ENCODE measurements at regions not wholly inside any gene's neighbourhood (a gene's known extent, or its start where the extent isn't known, plus 50 kb on each side); places are given as distances from the start of the nearest gene placed in this dataset.

- Histone ChIP-seq H3K36me3 (ENCODE audit: control insufficient read depth, insufficient read depth, low read length) (no peaks in the 10 kb centered on the region), H3K27ac (ENCODE audit: low read length) (no peak overlapping the region), H3K27me3 (ENCODE audit: control insufficient read depth, insufficient read depth, low read length) (no peaks in the 10 kb centered on the region), H3K4me3 (ENCODE audit: low read depth in 2 of 2, low read length in 2 of 2) (no peak overlapping the region), H3K9me3 (ENCODE audit: control insufficient read depth, insufficient read depth, low read depth, low read length) (no peaks in the 10 kb centered on the region), H3K4me1 (ENCODE audit: control insufficient read depth, insufficient read depth, low read length) (no peaks in the 10 kb centered on the region)
- POLR2A ChIA-PET: no interaction called here
- no TSS peak for BruUV-seq (replicated peaks)
- DNase-seq (ENCODE audit: low read depth, low spot score) (no peak), ATAC-seq (no peak)
- TF ChIP-seq TCF7L2 (IDR thresholded peaks at IDR 0.05; ENCODE audit: low read depth, low read length): no peak
- no peak for TF ChIP-seq REST (IDR thresholded peaks at IDR 0.05; ENCODE audit: insufficient read depth in 1 of 2, low read depth in 2 of 2, low read length in 1 of 2)
- TF ChIP-seq SIN3A (IDR thresholded peaks at IDR 0.05; ENCODE audit: borderline replicate concordance, insufficient read depth, low read depth, low read length): no peak
- TF ChIP-seq CTCF (IDR thresholded peaks at IDR 0.05): no peak
- no peak for TF ChIP-seq POLR2AphosphoS5 (IDR thresholded peaks at IDR 0.05; ENCODE audit: low read depth, low read length)
- in situ Hi-C loops (cut with HindIII; ENCODE audit: low pct_unique_long_range_greater_than_20kb, low sequenced_read_pairs): no loop called here
- CTCF ChIA-PET: no interaction called here
- intact Hi-C loops (cut with micrococcal nuclease; ENCODE audit: unreplicated experiment): no loop called here
Observed at GRCh38 chr13:74576420-74576819, 442.2 kb upstream of the KLF12 start.

GRCh38 chr13:74575729-74576125, 441.5 kb upstream of the KLF12 start:
- Histone ChIP-seq H3K27me3 (ENCODE audit: control insufficient read depth, insufficient read depth, low read length) (no peaks in the 10 kb centered on the region), H3K4me1 (ENCODE audit: control insufficient read depth, insufficient read depth, low read length) (no peaks in the 10 kb centered on the region), H3K4me3 (ENCODE audit: low read depth in 2 of 2, low read length in 2 of 2) (peak overlapping the region in 1 of 2 experiments; percentile 8; a peak in 1 of 4 replicates), H3K36me3 (ENCODE audit: control insufficient read depth, insufficient read depth, low read length) (no peaks in the 10 kb centered on the region), H3K27ac (ENCODE audit: low read length) (no peak overlapping the region), H3K9me3 (ENCODE audit: control insufficient read depth, insufficient read depth, low read depth, low read length) (no peaks in the 10 kb centered on the region)
- in situ Hi-C loops (cut with HindIII; ENCODE audit: low pct_unique_long_range_greater_than_20kb, low sequenced_read_pairs) (no loop called here), intact Hi-C loops (cut with micrococcal nuclease; ENCODE audit: unreplicated experiment) (no loop called here)
- POLR2A ChIA-PET: no interaction called here
- DNase-seq (ENCODE audit: low read depth, low spot score) (no peak), ATAC-seq (no peak)
- CTCF ChIA-PET: no interaction called here
- no peak for TF ChIP-seq CTCF (IDR thresholded peaks at IDR 0.05)
- no peak for TF ChIP-seq REST (IDR thresholded peaks at IDR 0.05; ENCODE audit: insufficient read depth in 1 of 2, low read depth in 2 of 2, low read length in 1 of 2)
- TF ChIP-seq TCF7L2 (IDR thresholded peaks at IDR 0.05; ENCODE audit: low read depth, low read length): no peak
- TF ChIP-seq SIN3A (IDR thresholded peaks at IDR 0.05; ENCODE audit: borderline replicate concordance, insufficient read depth, low read depth, low read length): no peak
- TF ChIP-seq POLR2AphosphoS5 (IDR thresholded peaks at IDR 0.05; ENCODE audit: low read depth, low read length): no peak
- no TSS peak for BruUV-seq (replicated peaks)

All from Panc1 (cell line).